Neural crest cell (in vitro differentiated cells): ENCODE measurements at regions not wholly inside any gene's neighbourhood (a gene's known extent, or its start where the extent isn't known, plus 50 kb on each side); places are given as distances from the start of the nearest gene placed in this dataset.

ENCODE experiments used
- DNase-seq: peaks from one replicate; pipeline ENCODE4 v3.0.0; 2021; ENCODE audit warnings: low read depth, mixed read lengths, low spot score
- H3K27ac Mint-ChIP-seq: one replicate; pipeline ENCODE4 v1.8.0; 2021; ENCODE audit warnings: mild to moderate bottlenecking, mixed read lengths; ENCODE audit not compliant: unreplicated experiment
- H3K27me3 Mint-ChIP-seq: 2 replicates; pipeline ENCODE4 v1.8.0; 2021; ENCODE audit warnings: low read depth, mild to moderate bottlenecking, mixed read lengths
- H3K36me3 Mint-ChIP-seq: 2 replicates; pipeline ENCODE4 v1.8.0; 2021; ENCODE audit warnings: low read depth, mild to moderate bottlenecking, mixed read lengths
- H3K4me1 Mint-ChIP-seq: 2 replicates; pipeline ENCODE4 v1.8.0; 2021; ENCODE audit warnings: mixed read lengths
- H3K4me3 Mint-ChIP-seq: one replicate; pipeline ENCODE4 v1.8.0; 2021; ENCODE audit warnings: mild to moderate bottlenecking, mixed read lengths
- H3K9me3 Mint-ChIP-seq: 2 replicates; pipeline ENCODE4 v1.8.0; 2021; ENCODE audit warnings: mixed read lengths
- TF ChIP-seq, protein P1 (sequence below): fragments of 200-600 bp; sonication (generic); conservative IDR thresholded peaks from 2 replicates; pipeline ENCODE4 v1.5.0; 2021; ENCODE audit warnings: antibody characterized with exemption, mild to moderate bottlenecking

DNA sequence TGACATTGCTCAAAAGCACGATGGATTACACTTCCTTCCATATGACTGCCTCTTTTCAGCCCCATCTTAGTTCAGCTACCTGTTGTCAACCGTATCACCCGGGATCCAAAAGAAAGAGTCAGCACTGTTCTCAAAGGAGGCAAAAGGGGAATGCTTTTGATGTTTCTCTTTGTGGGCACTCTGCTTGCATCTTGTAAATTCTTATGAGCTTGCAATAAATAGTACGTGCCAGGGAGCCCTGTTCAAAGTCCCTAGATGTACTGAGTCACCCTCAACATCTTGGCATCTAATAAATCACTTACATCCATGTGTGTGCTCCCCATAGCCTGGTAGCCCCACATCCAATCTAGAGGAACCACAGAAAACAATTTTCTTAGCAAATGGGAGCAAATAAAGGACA is 256.9 kb downstream of the SUCLG1 start:
- DNase-seq = no peak
- Mint-ChIP-seq H3K9me3 (peaks cover 2% of the 10 kb centered on the region), H3K36me3 (no peaks in the 10 kb centered on the region), H3K27me3 (no peaks in the 10 kb centered on the region), H3K27ac (no peak overlapping the region), H3K4me1 (no peaks in the 10 kb centered on the region), H3K4me3 (no peak overlapping the region)
- TF ChIP-seq, protein P1, sequence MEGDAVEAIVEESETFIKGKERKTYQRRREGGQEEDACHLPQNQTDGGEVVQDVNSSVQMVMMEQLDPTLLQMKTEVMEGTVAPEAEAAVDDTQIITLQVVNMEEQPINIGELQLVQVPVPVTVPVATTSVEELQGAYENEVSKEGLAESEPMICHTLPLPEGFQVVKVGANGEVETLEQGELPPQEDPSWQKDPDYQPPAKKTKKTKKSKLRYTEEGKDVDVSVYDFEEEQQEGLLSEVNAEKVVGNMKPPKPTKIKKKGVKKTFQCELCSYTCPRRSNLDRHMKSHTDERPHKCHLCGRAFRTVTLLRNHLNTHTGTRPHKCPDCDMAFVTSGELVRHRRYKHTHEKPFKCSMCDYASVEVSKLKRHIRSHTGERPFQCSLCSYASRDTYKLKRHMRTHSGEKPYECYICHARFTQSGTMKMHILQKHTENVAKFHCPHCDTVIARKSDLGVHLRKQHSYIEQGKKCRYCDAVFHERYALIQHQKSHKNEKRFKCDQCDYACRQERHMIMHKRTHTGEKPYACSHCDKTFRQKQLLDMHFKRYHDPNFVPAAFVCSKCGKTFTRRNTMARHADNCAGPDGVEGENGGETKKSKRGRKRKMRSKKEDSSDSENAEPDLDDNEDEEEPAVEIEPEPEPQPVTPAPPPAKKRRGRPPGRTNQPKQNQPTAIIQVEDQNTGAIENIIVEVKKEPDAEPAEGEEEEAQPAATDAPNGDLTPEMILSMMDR = no peak

DNA sequence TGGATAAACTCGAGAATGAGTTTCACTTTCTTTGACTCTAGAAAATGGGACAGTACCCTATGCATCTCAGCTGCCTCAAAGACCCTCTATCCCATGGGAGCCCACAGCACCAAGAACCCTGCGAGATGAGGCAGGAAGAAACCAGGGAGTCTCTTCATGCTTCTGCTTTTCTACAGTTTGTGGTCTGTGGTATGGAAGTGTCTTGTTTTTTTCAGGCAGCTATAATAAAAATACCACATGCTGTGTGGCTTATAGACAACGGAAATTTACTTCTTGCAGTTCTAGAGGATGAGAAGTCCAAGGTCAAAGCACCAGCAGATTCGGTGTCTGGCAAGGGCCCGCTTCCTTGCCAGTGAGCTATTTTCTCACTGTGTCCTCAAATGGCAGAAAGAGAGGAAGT is 257.9 kb downstream of the SUCLG1 start:
- DNase-seq = no peak
- H3K4me1 Mint-ChIP-seq = no peaks in the 10 kb centered on the region
- TF ChIP-seq, protein P1 = no peak
- H3K9me3 Mint-ChIP-seq = peaks cover 2% of the 10 kb centered on the region
- no peak overlapping the region for H3K4me3 Mint-ChIP-seq
- H3K27me3 Mint-ChIP-seq = no peaks in the 10 kb centered on the region
- H3K36me3 Mint-ChIP-seq = no peaks in the 10 kb centered on the region
- no peak overlapping the region for H3K27ac Mint-ChIP-seq

DNA sequence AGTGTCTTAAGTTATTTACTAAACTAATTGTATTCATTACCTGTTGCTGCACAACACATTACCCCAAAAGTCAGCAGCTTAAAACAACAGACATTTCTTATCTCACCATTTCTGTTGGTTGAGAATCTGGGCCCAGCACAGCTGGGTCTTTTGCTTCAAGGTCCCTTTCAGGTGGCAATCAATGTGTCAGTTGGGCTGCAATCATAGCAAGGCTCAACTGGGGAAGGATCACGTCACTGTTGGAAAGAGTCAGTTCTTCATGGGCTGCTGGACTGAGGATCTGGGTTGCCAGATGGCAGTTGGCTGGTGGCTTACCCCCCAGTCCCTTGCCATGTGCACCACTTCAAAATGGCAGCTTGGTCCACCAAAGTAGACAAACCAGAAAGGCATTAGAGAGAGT is 261.2 kb downstream of the SUCLG1 start:
- Mint-ChIP-seq H3K36me3 (no peaks in the 10 kb centered on the region), H3K27ac (no peak overlapping the region), H3K9me3 (peaks cover 2% of the 10 kb centered on the region), H3K4me1 (peaks cover 10% of the 10 kb centered on the region), H3K27me3 (no peaks in the 10 kb centered on the region), H3K4me3 (no peak overlapping the region)
- DNase-seq = no peak
- TF ChIP-seq, protein P1 = no peak

DNA sequence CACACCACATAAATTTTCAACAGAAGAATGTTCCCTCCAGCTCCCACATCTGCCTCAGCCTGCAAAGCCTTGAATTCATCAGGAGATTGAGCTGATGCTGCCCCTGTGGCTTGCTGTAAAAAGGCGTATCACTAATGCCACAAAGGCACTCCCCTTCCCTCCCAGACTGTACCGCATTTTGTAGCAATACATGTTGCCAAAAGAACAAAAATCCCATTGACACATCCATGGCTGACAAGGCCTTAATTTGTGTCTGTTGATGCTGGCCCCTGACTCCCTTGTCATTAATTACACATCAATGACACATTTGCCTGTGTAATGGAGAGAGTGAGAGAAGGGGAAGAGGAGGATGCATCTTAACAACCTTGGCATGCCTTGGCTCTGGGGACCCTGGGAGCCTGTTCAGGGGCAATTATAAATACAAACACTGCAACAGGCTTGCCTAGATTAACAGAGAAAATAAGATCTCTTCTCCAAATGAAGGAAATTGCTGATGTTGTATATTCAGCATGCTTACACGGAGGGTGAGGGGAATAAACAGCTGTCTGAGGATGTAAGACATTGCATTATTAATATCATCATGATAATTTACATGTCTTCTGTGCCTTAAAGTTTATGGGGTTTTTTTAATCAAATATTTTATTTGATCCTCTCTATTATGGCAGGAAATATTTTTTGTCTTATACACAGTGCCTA is 264.0 kb downstream of the SUCLG1 start:
- Mint-ChIP-seq H3K9me3 (peaks cover 2% of the 10 kb centered on the region), H3K4me1 (peaks cover 10% of the 10 kb centered on the region), H3K4me3 (no peak overlapping the region), H3K36me3 (no peaks in the 10 kb centered on the region), H3K27me3 (no peaks in the 10 kb centered on the region), H3K27ac (no peak overlapping the region)
- DNase-seq = no peak
- TF ChIP-seq, protein P1 = no peak

DNA sequence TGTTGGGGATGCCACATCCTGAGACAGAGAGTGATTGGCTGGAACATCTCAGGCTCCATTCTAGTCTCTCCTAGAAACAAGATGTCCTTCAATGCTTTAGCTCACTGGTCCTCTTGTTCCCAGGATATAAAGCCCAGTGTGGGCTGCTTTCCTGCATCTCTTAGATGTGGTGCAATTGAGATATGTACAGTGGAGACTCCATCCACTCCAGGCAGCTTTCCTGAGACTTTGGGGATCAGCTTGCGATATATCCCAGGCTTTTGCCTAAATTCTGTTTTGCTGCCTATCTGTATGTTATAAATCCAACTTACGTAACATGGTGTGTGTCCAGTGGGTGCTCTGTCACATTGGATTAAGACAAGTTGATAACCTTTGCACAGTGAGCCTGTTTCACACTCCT is 264.9 kb downstream of the SUCLG1 start:
- Mint-ChIP-seq H3K27ac (no peak overlapping the region), H3K4me1 (peaks cover 10% of the 10 kb centered on the region), H3K27me3 (no peaks in the 10 kb centered on the region), H3K4me3 (no peak overlapping the region), H3K36me3 (no peaks in the 10 kb centered on the region), H3K9me3 (peaks cover 2% of the 10 kb centered on the region)
- TF ChIP-seq, protein P1 = no peak
- DNase-seq = no peak
